22Rv1 (cell line): ENCODE measurements at regions not wholly inside any gene's neighbourhood (a gene's known extent, or its start where the extent isn't known, plus 50 kb on each side); places are given as distances from the start of the nearest gene placed in this dataset.

Experiments used
- ZFX ChIP-seq: fragments of 450-650 bp; IDR thresholded peaks from 2 replicates; pipeline ENCODE4 v1.6.1; 2017; ENCODE audit warnings: antibody characterized with exemption, borderline replicate concordance
- TF ChIP-seq, protein P1 (sequence below): fragments of 450-650 bp; IDR thresholded peaks from 2 replicates; pipeline ENCODE4 v1.5.1; 2017; ENCODE audit warnings: mild to moderate bottlenecking

DNA sequence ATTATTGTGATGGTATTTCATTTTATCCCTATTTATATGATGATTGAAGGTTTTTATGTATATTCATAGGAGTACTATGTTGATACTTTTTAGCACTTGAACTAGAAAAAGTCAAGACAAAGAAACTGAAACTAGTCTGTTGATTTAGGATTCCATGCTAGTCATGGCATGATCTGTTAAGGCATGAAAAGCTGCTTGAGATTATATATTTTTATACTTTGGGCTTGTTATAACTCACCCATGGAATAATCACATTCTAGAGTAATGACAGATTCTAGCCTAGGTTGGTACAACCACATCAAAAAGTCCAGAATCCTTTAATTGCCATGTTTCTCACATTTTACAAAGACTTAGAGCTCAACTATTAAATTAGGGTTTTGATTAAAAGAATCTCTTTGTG, 472.6 kb upstream of the CELF4 start:
- TF ChIP-seq, protein P1, sequence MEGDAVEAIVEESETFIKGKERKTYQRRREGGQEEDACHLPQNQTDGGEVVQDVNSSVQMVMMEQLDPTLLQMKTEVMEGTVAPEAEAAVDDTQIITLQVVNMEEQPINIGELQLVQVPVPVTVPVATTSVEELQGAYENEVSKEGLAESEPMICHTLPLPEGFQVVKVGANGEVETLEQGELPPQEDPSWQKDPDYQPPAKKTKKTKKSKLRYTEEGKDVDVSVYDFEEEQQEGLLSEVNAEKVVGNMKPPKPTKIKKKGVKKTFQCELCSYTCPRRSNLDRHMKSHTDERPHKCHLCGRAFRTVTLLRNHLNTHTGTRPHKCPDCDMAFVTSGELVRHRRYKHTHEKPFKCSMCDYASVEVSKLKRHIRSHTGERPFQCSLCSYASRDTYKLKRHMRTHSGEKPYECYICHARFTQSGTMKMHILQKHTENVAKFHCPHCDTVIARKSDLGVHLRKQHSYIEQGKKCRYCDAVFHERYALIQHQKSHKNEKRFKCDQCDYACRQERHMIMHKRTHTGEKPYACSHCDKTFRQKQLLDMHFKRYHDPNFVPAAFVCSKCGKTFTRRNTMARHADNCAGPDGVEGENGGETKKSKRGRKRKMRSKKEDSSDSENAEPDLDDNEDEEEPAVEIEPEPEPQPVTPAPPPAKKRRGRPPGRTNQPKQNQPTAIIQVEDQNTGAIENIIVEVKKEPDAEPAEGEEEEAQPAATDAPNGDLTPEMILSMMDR: no peak
- TF ChIP-seq ZFX: no peak
